DMS79 treated with DMSO at 0.1 percent for 48 hours (cell line): ENCODE measurements at regions not wholly inside any gene's neighbourhood (a gene's known extent, or its start where the extent isn't known, plus 50 kb on each side); places are given as distances from the start of the nearest gene placed in this dataset.

Experiments used
- DNase-seq: peaks from one replicate; lab custom pipeline; 2025; lab: John Stamatoyannopoulos, UW

DNA sequence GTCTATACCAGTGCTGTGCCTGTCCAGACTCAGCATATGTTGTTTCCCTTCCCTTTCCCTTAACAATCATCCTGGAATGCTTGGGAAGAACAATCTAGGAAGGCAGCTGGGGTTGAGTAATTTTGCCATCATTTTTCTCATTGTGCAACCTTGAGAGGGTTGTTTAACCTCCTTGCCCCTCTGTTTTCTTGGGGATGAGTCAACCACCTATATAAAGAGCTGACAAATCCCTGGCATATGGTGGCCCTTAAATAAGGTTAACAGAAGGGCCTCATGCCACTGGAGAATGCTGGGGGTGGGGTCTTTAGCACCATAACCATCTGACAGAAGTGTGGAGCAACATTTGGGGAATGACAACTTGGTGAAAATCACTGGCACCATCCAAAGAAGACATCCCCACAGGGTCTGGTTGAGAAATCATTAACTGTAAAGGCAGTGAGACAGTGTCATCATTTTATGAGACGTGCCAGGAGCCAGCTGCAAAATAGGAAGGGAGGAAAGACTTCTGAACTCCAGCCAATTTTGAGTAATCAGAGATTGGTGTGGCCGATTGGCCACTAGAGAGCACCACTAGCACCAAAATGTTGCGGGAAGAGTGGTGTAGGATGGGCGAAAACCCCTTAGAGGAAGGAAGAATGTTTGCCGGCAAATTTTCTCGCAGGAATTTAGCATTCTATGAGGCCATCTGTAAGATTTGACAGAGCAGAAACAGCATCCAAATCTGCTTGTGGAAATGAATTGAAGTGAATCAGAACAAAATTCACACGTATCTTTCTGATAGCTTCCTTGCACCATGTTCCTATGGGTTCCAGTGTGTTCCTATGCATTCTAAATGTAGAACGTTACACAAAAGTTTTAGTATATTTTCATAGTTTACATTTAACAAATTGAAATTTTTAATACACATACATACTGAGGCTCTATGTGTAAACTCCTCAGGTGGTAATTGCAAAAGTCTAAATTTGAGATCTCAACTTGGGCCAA is 113.8 kb downstream of the MSX2 start:
- DNase-seq, result no peak

DNA sequence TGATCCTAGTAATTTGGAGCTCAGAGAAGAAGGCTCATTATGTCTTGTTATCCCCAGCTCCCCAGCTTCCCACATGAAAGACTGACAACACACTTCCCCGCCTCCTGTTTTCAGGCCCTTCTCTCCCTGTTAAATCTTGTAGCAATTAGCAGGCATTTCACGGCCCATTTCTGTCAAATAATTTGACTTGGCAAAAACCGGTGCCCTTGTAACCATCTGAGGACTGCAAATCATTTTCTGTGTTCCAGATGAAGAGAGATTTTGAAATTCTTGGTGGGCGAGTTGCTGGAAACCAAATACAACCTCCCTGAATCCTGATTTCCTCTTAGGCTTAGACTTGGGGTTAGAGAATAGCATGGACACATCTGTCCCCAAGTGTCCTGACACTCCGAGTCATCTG is 109.7 kb downstream of the MSX2 start:
- no peak for DNase-seq

DNA sequence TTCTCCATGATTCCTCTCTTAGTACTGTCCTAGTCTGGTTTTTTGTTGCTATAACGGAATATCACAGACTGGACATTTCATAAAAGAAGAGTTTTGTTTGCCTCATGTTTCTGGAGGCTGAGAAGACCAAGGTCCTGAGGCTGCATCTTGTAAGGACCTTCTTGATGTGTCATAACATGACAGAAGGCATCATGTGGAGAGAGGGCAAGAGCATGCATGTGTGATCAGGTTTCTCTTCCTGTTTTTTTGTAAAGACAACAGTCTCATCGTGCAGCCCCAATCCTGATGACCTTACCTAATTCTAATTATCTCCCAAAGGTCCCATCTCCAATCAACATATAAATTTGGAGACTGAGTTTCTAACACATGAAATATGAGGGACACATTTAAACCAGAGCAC is 108.4 kb downstream of the MSX2 start:
- DNase-seq, result no peak

DNA sequence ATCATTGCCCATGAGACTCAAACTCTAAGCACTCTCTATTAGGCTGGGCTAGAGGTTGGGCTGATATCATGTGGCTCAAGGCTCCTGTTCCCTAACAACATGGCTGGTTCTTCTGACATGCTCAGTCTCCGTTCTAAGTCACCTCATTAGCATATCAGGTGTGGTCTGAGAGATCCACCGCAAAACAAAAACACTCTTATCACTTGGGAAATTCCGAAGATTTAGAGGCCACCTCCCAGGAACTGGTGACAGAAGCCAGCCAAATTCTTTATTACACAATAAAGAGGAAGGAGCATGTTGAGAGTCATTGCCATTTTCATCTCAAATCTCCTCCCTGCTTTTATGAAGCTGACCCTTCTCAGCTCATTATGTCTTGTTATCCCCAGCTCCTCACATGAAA is 107.6 kb downstream of the MSX2 start:
- no peak for DNase-seq

DNA sequence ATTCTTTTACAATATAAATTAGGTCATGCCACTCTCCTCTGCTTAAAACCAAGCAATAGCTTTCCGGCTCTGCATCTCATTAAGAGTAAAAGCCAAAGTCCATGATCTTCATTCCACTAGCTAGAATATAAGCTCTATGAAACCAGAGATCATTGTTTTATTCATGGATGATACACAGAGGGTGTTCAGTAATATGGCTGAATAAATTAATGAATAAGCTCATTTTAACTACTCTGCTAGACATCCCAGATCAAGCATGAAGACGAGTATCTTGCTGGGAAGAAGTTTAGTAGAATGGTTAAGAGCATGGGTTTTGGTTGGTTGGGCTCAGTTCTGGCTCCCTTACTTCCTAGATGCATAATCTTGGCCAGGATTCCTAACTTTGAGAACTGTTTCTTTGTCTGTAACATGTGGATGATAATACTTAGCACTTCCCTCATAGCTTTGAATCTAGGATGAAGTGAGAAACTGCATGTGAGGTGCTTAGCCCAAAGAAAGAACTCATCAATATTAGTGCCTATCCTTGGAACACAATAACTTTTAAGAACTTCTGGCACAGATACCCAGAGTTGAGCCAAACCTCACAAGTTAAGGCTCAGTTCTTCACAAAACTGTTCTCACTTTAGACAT is 106.8 kb downstream of the MSX2 start:
- no peak for DNase-seq

DNA sequence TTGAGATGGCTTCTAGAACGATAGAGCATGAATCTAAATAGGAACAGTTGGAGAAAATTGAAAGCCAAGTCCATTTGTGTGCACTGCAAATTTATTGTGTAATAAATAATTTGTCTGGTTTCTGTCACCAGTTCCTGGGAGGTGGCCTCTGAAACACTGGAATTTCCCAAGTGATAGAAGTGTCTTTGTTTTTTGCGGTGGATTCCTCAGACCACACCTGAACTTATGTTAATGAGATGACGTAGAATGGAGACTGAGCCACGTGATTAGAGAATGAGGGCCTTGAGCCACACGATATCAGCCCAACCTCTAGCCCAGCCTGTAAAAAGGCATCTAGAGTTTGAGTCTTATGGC is 105.1 kb downstream of the MSX2 start:
- DNase-seq, result no peak

DNA sequence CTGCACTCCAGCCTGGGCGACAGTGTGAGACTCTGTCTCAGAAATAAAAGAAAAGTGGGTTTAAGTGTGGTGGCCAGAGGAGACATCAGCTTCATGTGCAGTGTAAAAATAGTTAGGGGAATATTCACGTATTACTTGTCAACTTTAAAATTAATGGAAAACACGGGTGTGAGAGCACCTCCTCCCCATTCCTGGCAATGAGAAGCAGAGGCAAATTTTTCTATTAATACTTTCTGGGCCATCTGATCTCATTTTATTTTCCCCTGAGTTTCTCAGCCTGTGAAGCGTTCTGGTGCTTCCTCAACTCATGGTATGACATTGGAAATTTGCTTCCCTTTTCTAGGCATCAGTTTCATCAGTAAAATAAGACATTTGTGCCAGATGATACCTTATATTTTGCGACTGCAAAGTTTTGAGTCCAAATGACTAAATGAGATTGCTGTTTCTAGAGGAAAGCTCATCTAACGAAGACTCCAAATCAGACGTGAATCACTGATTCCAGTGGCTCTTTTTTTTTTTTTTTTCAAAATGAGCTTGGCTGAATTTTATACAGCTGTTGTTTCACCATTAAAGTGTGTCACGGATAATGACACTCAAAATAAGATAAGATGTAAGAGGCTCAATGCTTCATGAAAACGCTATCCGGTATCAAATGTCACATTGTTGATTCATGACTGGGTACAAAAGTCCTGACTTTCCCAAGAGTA is 104.6 kb downstream of the MSX2 start:
- DNase-seq, result no peak

DNA sequence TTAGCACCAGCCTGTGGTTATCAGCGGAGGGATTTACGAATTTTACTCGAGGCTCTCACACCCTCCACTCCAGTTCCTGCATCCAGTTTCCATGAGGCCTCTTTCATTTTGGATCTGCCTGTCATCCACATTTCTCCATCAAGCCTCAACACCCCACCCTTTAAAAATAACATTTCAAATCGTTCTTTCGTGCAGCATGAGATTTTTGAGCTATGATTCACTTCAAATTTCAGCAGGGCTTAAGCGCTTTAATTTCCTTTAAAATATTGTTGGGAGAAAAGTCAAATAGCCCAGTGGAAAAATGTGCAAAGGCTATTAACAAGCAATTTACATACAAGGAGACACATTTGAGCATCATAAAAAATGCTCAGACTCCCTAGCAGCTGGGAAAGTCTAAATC is 103.2 kb downstream of the MSX2 start:
- no peak for DNase-seq

DNA sequence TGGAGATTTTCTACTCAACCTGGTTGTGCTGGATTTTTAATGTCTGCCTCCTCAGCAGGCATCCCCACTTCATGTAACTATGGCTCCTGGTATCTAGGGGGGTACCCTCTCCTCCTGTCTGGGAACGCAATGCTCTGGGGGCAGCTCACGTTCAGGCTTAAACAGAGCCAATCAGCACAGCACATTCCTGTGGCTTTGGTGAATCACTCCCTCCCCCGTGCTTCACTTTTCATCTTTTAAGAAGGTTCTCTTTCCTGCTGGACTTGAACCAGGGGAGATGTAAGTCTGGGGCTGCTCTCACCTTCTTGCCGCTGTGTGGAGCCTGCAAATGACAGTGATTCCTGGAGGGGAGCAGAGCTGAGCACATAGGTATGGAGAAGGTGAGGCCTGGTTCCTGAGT is 101.2 kb downstream of the MSX2 start:
- no peak for DNase-seq

DNA sequence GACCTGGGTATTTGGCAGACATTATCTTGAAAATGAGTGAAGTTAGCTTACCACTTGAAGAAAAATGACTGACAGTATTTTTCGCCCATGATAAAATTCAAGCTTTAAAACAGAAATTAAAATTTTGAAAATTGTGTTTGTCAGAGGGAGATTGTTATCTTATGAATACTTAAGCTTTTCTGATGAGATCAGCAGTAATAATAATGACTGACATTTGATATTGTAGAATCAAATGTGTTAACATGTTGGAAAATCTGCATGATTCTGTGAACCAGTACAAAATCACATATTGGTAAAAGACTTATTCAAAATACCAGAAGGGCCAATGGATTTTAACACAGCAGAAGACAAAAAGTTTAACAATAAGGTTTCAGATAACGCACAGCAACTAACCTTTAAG is 94.0 kb downstream of the MSX2 start:
- DNase-seq, result no peak

DNA sequence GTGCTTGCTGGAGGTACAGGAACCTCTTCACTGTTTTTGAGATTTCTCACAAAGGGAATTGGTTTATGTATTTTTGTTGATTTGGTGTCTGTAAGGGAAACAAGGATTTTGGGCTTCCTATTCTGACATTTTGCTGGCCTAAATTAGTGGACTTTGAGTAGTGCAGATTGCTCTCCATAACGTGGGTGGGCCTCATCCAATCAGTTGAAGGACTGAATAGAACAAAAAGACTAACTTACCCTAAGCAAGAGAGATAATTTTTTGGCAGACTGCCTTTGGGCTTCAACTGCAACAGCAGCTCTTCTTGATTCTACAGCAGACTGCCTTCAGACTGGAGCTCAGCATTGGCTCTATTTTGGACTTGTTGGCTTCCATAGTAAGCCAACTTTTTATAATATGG is 93.2 kb downstream of the MSX2 start:
- no peak for DNase-seq

DNA sequence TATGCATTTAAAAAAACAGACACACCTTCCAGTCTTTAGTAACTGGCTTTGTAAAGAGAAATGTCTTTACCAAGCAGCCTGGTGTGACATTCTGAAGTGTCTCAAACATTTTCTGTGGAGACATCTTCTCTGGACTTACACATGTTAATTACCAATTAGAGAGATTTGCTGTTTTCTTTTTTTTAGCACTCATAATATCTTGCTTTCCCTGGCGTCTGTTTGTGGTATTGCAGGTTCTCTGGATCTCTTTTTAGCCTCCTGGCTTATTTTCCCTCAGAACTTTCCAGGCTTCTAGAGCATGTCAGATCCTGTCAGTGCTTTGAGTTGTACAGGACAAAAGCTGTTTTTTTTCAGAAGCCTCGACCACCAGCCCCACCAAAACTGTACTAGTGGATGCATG is 92.5 kb downstream of the MSX2 start:
- no peak for DNase-seq

DNA sequence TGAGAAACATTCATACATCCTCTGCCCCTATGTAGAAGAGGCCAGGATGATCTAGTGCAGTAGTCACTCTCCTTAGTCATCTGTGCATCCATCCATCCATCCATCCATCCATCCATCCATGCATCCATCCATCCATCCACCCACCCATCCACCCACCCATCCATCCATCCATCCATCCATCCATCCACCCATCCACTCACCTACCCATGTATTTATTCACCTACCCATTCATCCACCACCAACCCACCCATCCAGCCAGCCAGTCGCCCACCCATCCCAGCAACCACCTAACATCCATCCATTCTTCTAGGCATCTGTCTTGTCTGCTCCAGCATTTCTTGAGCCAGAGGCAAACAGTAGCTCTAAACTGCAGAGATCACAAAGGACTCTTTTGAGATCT is 87.1 kb downstream of the MSX2 start:
- DNase-seq, result no peak

DNA sequence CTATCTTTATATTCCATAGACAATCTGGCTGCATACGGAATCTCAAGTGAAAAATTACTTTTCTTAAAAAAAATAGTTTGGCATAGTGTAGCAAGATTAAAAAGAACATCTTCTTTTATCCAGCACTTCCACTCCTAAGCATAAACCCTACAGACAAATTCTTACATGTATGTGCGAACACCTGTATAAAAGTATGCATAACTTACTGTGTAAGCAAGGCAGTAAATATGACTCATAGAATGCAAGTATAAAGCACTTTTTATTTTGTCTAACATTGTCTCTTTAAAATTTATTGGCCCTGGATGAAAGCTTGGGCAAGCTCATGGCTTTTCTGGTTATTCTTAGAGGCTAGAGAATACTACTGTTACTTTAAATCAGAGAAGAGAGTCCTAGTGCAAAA is 86.4 kb downstream of the MSX2 start:
- no peak for DNase-seq

DNA sequence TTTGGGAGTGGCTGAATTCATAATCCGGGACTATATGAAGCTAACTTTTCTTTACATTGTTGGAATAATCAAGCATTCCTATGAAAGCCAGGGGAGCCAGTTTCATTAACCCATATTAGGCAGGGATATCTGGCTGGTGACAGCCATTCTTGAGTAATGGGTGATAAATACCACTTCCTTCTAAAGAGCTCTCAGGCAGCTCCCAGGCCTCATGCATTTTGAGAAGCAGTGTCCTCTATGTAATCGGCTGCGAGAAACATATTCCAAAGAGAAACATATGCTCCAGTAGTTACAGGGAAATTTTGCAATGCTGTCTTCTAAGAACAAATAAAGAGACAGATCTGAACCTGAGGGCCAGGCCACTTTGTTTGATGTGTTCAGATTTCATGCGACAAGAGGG is 83.1 kb downstream of the MSX2 start:
- DNase-seq, result no peak

DNA sequence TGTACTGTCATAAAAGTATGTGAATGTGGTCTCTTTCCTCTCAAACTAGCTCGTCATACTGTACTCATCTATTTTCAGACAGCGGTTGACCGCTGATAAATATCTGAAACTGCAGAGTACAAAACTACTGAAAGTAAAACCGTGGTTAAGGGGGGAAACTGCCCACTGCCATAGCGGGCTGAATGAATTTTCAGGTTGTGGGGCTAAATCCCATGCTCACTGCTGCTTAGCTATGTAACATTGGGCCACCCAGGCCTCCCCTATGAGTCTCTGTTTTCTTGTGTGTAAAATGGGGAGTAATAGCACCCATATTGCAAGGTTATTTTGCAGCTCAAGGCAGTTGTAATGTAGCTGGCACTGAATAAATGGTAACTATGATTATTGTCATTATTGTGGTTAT is 82.3 kb downstream of the MSX2 start:
- DNase-seq, result no peak

DNA sequence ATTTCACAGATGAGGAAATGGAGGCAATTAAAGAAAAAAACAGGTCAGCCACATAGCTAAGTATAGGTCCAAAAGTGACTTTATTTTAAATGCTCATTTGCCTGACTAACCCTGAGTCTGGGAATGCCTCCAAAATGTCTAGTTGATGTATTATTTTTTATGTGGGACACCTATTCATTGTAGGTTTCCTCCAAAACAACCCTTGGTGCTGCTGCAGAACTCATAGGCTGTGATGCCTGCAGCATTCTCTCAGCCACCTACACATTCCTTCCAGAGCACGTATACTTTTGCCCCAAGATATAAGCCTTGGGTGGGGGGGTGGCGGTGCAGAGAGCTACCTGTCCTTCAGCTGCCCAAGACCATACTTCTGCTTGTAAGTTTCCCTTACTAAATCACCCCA is 77.4 kb downstream of the MSX2 start:
- DNase-seq, result no peak

DNA sequence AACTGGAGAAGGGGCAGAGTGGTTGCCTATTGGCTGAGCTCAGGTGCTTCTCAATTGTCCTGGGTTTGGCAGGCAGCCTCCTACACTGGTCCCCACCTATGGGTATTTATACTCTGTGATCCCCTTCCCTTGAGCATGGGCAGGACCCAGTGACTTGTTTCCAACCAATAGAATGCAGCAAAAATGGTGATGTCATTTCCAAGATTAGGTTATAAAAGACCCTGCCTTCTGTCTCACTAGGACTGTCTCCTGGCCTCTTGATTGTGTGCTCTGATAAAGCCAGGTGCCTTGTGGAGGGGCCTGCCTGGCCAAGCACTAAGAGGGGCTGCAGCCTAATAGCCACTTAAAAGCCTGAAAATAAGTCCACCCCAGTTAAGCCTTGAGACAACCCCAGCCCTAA is 76.1 kb downstream of the MSX2 start:
- no peak for DNase-seq

DNA sequence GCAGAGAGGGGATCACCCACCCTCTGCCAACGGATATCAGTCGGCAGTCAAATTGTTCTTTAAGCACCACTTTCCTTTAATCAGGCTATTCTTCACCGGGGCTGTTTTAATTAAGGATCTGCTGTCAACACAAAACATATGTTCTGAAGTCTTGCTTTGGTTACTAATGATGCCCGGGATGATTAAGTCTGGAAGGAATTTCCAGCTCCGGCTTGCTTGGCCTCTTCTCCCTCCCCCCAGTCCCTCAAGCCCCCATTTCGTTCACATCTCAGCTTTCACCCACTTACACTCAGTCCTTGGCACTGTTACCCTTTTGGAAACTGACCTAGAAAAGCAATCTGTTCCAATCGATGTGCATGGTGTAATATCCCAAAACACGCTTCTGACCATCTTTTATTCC is 74.7 kb downstream of the MSX2 start:
- no peak for DNase-seq

DNA sequence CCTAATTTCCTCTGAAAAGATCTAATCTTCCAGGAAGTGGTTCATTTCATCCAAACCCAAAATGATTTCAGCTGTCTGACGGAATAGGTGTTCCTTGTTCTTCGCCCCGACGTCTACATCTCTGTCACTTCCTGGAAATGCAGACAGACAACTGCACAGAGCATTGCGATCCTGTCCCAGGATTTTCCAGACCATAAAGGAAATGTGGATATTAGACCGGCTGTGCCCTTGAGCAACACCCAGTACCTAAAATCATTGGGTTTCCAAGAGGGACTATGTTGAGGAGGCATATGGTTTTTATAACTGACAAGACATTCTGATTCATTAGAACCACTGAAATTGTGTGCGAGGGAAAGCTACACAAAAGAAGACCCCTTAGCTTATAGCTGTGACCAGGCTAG is 74.2 kb downstream of the MSX2 start:
- no peak for DNase-seq

DNA sequence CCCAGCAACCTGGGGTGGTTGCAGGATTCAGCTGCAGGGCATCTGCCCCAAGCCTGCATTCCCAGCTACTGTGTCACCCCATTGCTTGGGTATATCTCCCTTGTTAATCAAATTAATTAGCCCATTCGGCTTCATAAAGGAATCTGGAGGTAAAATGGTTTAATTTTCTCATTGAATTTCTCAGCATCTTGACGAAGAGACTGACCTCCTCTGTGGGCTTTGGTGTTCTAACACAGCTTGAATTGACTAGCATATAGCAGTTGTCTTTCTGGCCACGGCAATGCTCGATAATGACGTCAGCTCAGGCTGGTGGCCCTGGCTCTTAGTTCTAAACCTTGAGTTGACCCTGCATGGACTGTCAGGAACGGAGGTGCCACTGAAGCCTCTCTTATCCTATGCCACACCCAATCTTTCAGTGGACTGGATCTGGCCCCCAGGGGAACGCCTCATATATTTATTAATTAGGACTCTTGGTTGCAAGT is 72.4 kb downstream of the MSX2 start:
- no peak for DNase-seq

DNA sequence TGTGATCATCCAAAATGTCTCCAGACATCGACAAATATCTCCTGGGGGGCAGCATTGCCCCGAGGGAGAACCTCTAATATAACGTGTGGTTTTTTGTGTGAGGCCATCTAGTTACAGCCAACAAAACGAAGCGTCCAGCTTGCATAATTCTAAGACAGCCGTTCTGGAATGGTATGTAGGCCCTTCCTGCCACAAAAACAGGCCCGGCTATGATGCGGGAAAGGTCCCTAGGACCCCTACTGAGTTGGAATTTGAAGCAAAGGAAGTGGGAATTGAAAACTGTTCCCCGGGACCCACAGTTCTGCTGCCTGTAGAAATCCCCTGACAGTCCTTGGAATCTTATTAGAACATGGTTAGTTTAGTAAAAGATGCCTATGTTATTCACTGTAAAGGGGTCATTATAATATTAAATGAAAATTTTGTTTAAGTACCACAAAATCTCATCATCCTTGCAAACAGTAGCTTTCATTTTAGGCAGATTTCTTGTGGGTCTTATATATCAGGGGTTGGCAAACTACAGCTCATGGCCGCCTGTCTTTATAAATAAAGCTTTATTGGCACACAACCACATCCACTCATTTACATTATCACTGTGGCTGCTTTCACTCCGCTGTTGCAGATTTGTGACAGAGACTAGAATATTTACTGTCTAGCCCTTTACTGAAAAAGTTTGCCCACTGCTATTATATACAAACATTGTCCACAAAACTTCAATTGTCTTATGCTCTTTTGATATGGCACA is 70.7 kb downstream of the MSX2 start:
- DNase-seq, result no peak
